GM12801 (cell line): ENCODE measurements at regions not wholly inside any gene's neighbourhood (a gene's known extent, or its start where the extent isn't known, plus 50 kb on each side); places are given as distances from the start of the nearest gene placed in this dataset.

Source experiments
- TF ChIP-seq, protein P1 (sequence below): IDR thresholded peaks from one replicate; pipeline ENCODE4 v1.5.1; 2011; ENCODE audit warnings: control low read depth; ENCODE audit not compliant: insufficient read length; ENCODE audit errors: extremely low read depth

DNA sequence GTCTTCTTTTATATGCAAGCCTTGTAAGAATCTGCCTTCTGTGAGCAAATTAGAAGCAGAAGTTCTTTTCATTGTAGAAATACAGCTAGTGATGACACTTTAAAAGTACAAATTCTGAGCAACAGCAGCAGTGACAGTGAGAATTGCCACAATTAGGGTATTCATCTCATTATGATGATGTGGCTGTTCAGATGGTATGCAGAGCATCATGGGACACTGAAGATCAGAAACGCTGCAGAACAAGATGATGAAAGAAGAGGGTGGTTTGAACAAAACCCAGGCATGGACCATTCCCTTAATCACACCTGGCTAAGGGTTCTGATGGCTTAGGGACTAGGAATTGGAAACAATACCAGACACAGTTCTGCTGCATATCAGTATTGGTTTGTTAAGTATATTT, 312.7 kb upstream of the TBX18 start:
- TF ChIP-seq, protein P1, sequence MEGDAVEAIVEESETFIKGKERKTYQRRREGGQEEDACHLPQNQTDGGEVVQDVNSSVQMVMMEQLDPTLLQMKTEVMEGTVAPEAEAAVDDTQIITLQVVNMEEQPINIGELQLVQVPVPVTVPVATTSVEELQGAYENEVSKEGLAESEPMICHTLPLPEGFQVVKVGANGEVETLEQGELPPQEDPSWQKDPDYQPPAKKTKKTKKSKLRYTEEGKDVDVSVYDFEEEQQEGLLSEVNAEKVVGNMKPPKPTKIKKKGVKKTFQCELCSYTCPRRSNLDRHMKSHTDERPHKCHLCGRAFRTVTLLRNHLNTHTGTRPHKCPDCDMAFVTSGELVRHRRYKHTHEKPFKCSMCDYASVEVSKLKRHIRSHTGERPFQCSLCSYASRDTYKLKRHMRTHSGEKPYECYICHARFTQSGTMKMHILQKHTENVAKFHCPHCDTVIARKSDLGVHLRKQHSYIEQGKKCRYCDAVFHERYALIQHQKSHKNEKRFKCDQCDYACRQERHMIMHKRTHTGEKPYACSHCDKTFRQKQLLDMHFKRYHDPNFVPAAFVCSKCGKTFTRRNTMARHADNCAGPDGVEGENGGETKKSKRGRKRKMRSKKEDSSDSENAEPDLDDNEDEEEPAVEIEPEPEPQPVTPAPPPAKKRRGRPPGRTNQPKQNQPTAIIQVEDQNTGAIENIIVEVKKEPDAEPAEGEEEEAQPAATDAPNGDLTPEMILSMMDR = no peak

DNA sequence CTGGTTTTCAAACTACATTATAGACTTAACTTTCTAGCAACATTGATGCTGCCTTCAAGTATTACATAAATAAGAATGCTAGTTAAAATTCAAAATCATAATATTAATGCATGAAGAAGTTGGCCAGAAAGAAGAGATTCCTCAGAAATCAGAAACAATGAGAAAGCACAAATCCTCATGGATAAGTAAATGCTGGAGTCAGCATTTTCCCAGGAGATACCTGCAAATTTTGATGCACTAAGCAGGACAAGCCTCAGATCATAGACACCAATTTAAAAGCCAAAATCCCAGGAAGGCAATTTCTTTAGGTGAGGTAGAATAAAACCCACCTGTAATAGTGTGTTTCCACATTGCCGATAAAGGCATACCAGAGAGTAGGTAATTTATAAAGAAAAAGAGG, 305.2 kb upstream of the TBX18 start:
- TF ChIP-seq, protein P1 = no peak

DNA sequence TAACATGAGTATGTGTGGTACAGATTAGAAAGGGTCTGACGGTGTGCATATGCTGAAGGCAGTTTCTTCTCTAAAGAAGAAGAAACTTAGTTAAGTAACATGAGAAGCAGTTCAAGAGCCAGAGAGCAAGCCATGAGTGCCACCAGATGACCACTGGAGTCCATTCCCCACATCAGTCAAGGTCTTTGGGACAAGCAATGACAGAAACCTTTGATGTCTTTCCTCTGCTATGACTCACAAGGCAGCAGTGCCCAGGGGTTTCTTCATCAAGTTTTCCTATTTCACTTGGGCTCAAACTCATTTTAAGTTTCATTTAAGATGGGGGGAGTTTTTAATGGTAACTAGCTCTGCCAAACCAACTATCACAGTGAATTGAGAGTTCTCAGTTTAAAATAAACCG, 303.8 kb upstream of the TBX18 start:
- TF ChIP-seq, protein P1 = no peak

DNA sequence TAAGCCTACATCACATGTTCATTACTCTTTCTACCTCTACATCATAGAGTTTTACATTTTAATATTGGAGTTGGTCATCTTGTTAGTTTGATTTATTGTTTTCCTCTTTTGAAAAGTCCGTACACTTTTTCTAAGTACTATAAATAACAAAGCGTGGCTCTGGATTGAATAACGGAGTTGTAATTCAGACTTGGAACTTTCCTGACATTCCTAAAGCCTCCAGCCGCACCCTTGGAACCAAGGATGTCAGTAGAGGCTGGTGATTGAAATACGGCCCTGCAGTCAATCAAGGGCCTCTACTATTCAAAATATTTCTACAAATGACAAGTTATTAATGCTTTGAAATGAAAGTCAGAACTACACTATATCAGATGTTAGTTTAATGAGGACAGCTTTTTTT, 301.9 kb upstream of the TBX18 start:
- TF ChIP-seq, protein P1 = no peak

DNA sequence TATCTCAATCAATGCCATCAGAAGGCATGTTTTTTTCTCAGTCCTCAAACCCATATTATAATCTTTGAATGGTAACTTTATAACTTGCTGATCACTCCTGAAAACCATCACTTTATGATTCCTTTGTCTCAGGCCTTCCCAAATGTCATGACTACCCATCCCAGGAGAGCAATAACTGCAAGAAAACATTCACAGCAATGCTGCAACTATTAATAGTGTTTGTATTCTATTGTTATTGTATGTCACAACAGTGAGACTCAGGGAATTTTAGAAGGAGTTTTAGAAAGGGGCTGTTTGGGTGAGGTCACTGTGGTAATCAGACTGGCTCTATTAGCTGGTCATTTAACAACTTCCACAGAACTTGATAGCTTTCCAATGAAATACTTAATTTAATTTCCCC, 301.4 kb upstream of the TBX18 start:
- TF ChIP-seq, protein P1 = no peak

DNA sequence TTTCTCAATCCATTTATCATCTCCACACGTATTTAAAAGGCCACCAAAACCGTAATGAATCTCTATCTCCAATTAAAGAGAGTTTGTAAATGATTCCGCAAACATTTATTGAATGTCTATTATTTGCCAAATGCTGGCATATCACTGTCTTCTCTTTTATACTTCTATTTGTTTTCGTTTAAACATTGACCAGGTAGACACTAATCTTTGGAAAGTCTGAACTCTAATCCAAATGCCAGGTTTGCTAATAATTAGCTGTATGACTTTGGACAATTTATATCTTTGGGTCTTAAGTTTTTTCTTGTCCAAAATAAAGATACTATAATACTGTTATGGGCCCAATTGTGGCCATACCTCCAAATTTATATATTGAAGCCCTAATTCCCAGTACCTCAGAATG, 299.2 kb upstream of the TBX18 start:
- TF ChIP-seq, protein P1 = no peak

DNA sequence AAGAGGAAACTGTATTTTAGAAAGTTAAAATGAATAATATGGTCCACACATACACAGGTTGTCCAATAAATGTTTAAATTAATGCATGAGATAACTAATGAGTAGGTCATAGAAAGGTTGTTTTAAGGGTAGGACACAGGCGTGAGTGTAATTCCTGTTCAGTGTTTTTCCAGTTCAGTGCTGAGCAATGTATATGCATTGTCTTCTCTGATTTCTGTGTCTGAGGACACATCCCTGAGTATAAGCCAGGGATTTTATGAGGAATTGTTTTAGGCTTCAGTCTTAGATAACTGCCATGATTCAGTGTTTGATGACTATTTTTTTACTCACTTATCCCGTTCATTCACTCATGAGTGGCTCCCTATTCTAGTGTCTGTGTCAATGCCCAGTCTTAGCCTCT, 298.5 kb upstream of the TBX18 start:
- TF ChIP-seq, protein P1 = no peak

DNA sequence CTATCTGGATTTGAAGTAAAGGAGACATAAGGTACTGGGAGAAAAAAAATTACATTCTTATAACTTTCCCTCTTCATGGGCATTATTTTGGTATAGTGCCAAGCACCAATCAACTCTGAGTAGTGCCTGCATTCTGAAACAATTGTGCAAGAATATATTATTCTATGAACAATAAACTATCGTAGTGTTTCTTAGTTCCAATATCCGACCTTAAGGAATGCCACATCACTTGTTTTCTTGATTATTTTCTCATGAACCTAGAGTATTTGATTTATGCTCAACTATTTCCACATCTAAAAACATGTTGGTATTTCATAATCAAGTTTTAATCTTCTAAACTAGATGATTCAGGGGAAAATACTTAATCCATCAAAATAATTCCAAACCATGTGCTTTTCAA, 294.4 kb upstream of the TBX18 start:
- TF ChIP-seq, protein P1 = no peak
